ENCODE measurements at regions not wholly inside any gene's neighbourhood (a gene's known extent, or its start where the extent isn't known, plus 50 kb on each side); places are given as distances from the start of the nearest gene placed in this dataset.

- no peak overlapping the region for H3K4me3 ChIP-seq (ENCODE audit: control insufficient read depth, low read depth, low read length)
- no peak for TF ChIP-seq CTCF (conservative IDR thresholded peaks at IDR 0.05; ENCODE audit: control insufficient read depth, insufficient read depth, low read depth, low read length)
- no peak for DNase-seq (ENCODE audit: low read depth)
Measured at GRCh38 chr4:91916219-91916618, 387.5 kb upstream of the GRID2 start.

GRCh38 chr4:91924625-91925024, 379.1 kb upstream of the GRID2 start:
- no peak overlapping the region for H3K4me3 ChIP-seq (ENCODE audit: control insufficient read depth, low read depth, low read length)
- no peak for TF ChIP-seq CTCF (conservative IDR thresholded peaks at IDR 0.05; ENCODE audit: control insufficient read depth, insufficient read depth, low read depth, low read length)

GRCh38 chr4:91935217-91935616, 368.5 kb upstream of the GRID2 start:
- no peak overlapping the region for H3K4me3 ChIP-seq (ENCODE audit: control insufficient read depth, low read depth, low read length)
- no peak for TF ChIP-seq CTCF (conservative IDR thresholded peaks at IDR 0.05; ENCODE audit: control insufficient read depth, insufficient read depth, low read depth, low read length)
- no peak for DNase-seq (ENCODE audit: low read depth)

More at GRCh38 chr4:91924625-91925024, 379.1 kb upstream of the GRID2 start:
- DNase-seq (ENCODE audit: low read depth): no peak

- TF ChIP-seq CTCF (conservative IDR thresholded peaks at IDR 0.05; ENCODE audit: control insufficient read depth, insufficient read depth, low read depth, low read length): no peak
- H3K4me3 ChIP-seq (ENCODE audit: control insufficient read depth, low read depth, low read length): no peak overlapping the region
- no peak for DNase-seq (ENCODE audit: low read depth)
Measured at GRCh38 chr4:91936311-91936710, 367.5 kb upstream of the GRID2 start.

- no peak for TF ChIP-seq CTCF (conservative IDR thresholded peaks at IDR 0.05; ENCODE audit: control insufficient read depth, insufficient read depth, low read depth, low read length)
- no peak for DNase-seq (ENCODE audit: low read depth)
- H3K4me3 ChIP-seq (ENCODE audit: control insufficient read depth, low read depth, low read length): no peak overlapping the region
Measured at GRCh38 chr4:91957963-91958362, 345.8 kb upstream of the GRID2 start.

- H3K4me3 ChIP-seq (ENCODE audit: control insufficient read depth, low read depth, low read length): no peak overlapping the region
- peak; percentile 6 for DNase-seq (ENCODE audit: low read depth)
- TF ChIP-seq CTCF (conservative IDR thresholded peaks at IDR 0.05; ENCODE audit: control insufficient read depth, insufficient read depth, low read depth, low read length): no peak
Measured at GRCh38 chr4:91958596-91958995, 345.2 kb upstream of the GRID2 start.

- H3K4me3 ChIP-seq (ENCODE audit: control insufficient read depth, low read depth, low read length): no peak overlapping the region
- DNase-seq (ENCODE audit: low read depth): peak; percentile 4
- TF ChIP-seq CTCF (conservative IDR thresholded peaks at IDR 0.05; ENCODE audit: control insufficient read depth, insufficient read depth, low read depth, low read length): no peak
Measured at GRCh38 chr4:91961504-91961903, 342.3 kb upstream of the GRID2 start.
